OCI-LY3 (cell line): ENCODE measurements at regions not wholly inside any gene's neighbourhood (a gene's known extent, or its start where the extent isn't known, plus 50 kb on each side); places are given as distances from the start of the nearest gene placed in this dataset.

Experiments
- EZH2phosphoT487 ChIP-seq: fragments of 200-600 bp; shearing (Covaris generic); IDR thresholded peaks from 2 replicates; pipeline ENCODE4 v1.6.1; 2018; ENCODE audit warnings: antibody characterized with exemption, mixed run types, low read depth
- TF ChIP-seq, protein P1 (sequence below): fragments of 200-600, 300-600 bp; sonication (generic); IDR thresholded peaks from 2 replicates; pipeline ENCODE4 v1.5.1; 2014; ENCODE audit warnings: antibody characterized with exemption, low read length, low read depth

DNA sequence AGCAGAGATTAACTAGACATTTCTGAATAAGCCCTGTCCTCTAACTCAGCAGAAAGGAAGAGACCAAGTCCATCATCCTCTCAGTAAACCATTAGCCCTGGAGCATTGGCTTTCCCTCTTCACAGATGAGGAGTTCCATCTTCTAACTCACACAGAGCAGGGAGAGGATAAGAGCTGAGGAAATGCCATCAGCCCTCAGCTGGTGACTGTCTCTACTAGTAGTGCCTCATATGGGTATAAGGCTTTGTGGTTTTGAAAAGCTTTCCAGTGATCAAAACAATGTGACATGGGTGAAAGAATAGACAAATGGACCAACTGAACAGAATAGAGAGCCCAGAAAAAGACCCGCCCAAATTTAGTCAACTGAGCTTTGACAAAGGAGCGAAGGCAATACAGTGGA lies 197.2 kb upstream of the NUDT4 start:
- TF ChIP-seq, protein P1, sequence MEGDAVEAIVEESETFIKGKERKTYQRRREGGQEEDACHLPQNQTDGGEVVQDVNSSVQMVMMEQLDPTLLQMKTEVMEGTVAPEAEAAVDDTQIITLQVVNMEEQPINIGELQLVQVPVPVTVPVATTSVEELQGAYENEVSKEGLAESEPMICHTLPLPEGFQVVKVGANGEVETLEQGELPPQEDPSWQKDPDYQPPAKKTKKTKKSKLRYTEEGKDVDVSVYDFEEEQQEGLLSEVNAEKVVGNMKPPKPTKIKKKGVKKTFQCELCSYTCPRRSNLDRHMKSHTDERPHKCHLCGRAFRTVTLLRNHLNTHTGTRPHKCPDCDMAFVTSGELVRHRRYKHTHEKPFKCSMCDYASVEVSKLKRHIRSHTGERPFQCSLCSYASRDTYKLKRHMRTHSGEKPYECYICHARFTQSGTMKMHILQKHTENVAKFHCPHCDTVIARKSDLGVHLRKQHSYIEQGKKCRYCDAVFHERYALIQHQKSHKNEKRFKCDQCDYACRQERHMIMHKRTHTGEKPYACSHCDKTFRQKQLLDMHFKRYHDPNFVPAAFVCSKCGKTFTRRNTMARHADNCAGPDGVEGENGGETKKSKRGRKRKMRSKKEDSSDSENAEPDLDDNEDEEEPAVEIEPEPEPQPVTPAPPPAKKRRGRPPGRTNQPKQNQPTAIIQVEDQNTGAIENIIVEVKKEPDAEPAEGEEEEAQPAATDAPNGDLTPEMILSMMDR, result no peak
- no peak for TF ChIP-seq EZH2phosphoT487
